ENCODE measurements at regions not wholly inside any gene's neighbourhood (a gene's known extent, or its start where the extent isn't known, plus 50 kb on each side); places are given as distances from the start of the nearest gene placed in this dataset.

GRCh38 chr15:68492855-68493254 is 60.9 kb upstream of the ITGA11 start:
- no peak for DNase-seq (ENCODE audit: low read depth, low spot score)

GRCh38 chr15:68493629-68494028 is 61.7 kb upstream of the ITGA11 start:
- DNase-seq (ENCODE audit: low read depth, low spot score) = no peak
- no peaks in the 10 kb centered on the region for H3K36me3 ChIP-seq (ENCODE audit: control insufficient read depth in 2 of 2, extremely low read depth in 1 of 2, insufficient read depth in 2 of 2, low read length in 2 of 2)
- H3K9me1 ChIP-seq (ENCODE audit: control insufficient read depth, extremely low read depth, insufficient read depth, low read length) = no peaks in the 10 kb centered on the region
- no peak for FAIRE-seq
- peaks cover 11% of the 10 kb centered on the region for H3K27me3 ChIP-seq (ENCODE audit: control insufficient read depth, extremely low read depth, insufficient read depth, low read length)
- dilution Hi-C loops (cut with MboI; ENCODE audit: extremely low pct_ligation_motif_present, low sequenced_read_pairs) = no loop called here
- no peak overlapping the region for H3K27ac ChIP-seq (ENCODE audit: control insufficient read depth, insufficient read depth, low read length)
- no peaks in the 10 kb centered on the region for H3K4me1 ChIP-seq (ENCODE audit: control insufficient read depth, extremely low read depth, insufficient read depth, low read length)
- TF ChIP-seq CTCF (optimal IDR thresholded peaks at IDR 0.05 in 1 of 3, IDR thresholded peaks at IDR 0.05 in 1 of 3, conservative IDR thresholded peaks at IDR 0.05 in 1 of 3; ENCODE audit: extremely low read depth in 1 of 3, insufficient read depth in 2 of 3, low read length in 3 of 3) (no peak), EZH2 (IDR thresholded peaks at IDR 0.05; ENCODE audit: low read length) (no peak)
- H3K9ac ChIP-seq (ENCODE audit: control insufficient read depth, extremely low read depth, insufficient read depth, low read length) = no peak overlapping the region
- H3K9me3 ChIP-seq (ENCODE audit: control insufficient read depth, low read depth, low read length) = no peaks in the 10 kb centered on the region
- no peak overlapping the region for H2AFZ ChIP-seq (ENCODE audit: control insufficient read depth, low read length)
- H3K79me2 ChIP-seq (ENCODE audit: control insufficient read depth, insufficient read depth, low read length) = no peaks in the 10 kb centered on the region
- H3K4me2 ChIP-seq (ENCODE audit: control insufficient read depth, extremely low read depth, insufficient read depth, low read depth, low read length) = no peak overlapping the region
- no peak overlapping the region for H3K4me3 ChIP-seq (ENCODE audit: control insufficient read depth in 2 of 3, extremely low read depth in 1 of 3, insufficient read depth in 2 of 3, low read depth in 1 of 3, low read length in 3 of 3)
- no peaks in the 10 kb centered on the region for H4K20me1 ChIP-seq (ENCODE audit: control insufficient read depth, extremely low read depth, insufficient read depth, low read length)

More at GRCh38 chr15:68492855-68493254, 60.9 kb upstream of the ITGA11 start:
- no peak for FAIRE-seq
- H3K4me3 ChIP-seq (ENCODE audit: control insufficient read depth in 2 of 3, extremely low read depth in 1 of 3, insufficient read depth in 2 of 3, low read depth in 1 of 3, low read length in 3 of 3) = no peak overlapping the region
- no peak for TF ChIP-seq EZH2 (IDR thresholded peaks at IDR 0.05; ENCODE audit: low read length)
- H3K9me1 ChIP-seq (ENCODE audit: control insufficient read depth, extremely low read depth, insufficient read depth, low read length) = no peaks in the 10 kb centered on the region
- dilution Hi-C loops (cut with MboI; ENCODE audit: extremely low pct_ligation_motif_present, low sequenced_read_pairs) = no loop called here
- no peaks in the 10 kb centered on the region for H3K9me3 ChIP-seq (ENCODE audit: control insufficient read depth, low read depth, low read length)
- no peak overlapping the region for H3K4me2 ChIP-seq (ENCODE audit: control insufficient read depth, extremely low read depth, insufficient read depth, low read depth, low read length)
- H3K36me3 ChIP-seq (ENCODE audit: control insufficient read depth in 2 of 2, extremely low read depth in 1 of 2, insufficient read depth in 2 of 2, low read length in 2 of 2) = no peaks in the 10 kb centered on the region
- H4K20me1 ChIP-seq (ENCODE audit: control insufficient read depth, extremely low read depth, insufficient read depth, low read length) = no peaks in the 10 kb centered on the region
- no peaks in the 10 kb centered on the region for H3K4me1 ChIP-seq (ENCODE audit: control insufficient read depth, extremely low read depth, insufficient read depth, low read length)
- no peak overlapping the region for H3K9ac ChIP-seq (ENCODE audit: control insufficient read depth, extremely low read depth, insufficient read depth, low read length)
- peaks cover 11% of the 10 kb centered on the region for H3K27me3 ChIP-seq (ENCODE audit: control insufficient read depth, extremely low read depth, insufficient read depth, low read length)
- no peak overlapping the region for H3K27ac ChIP-seq (ENCODE audit: control insufficient read depth, insufficient read depth, low read length)
- no peak overlapping the region for H2AFZ ChIP-seq (ENCODE audit: control insufficient read depth, low read length)
- no peaks in the 10 kb centered on the region for H3K79me2 ChIP-seq (ENCODE audit: control insufficient read depth, insufficient read depth, low read length)

GRCh38 chr15:68494573-68495110 is 62.7 kb upstream of the ITGA11 start:
- Histone ChIP-seq H3K27me3 (ENCODE audit: control insufficient read depth, extremely low read depth, insufficient read depth, low read length) (peaks cover 11% of the 10 kb centered on the region), H4K20me1 (ENCODE audit: control insufficient read depth, extremely low read depth, insufficient read depth, low read length) (no peaks in the 10 kb centered on the region), H2AFZ (ENCODE audit: control insufficient read depth, low read length) (no peak overlapping the region), H3K79me2 (ENCODE audit: control insufficient read depth, insufficient read depth, low read length) (no peaks in the 10 kb centered on the region), H3K4me1 (ENCODE audit: control insufficient read depth, extremely low read depth, insufficient read depth, low read length) (no peaks in the 10 kb centered on the region), H3K4me2 (ENCODE audit: control insufficient read depth, extremely low read depth, insufficient read depth, low read depth, low read length) (no peak overlapping the region), H3K36me3 (ENCODE audit: control insufficient read depth in 2 of 2, extremely low read depth in 1 of 2, insufficient read depth in 2 of 2, low read length in 2 of 2) (no peaks in the 10 kb centered on the region), H3K9me1 (ENCODE audit: control insufficient read depth, extremely low read depth, insufficient read depth, low read length) (no peaks in the 10 kb centered on the region), H3K27ac (ENCODE audit: control insufficient read depth, insufficient read depth, low read length) (no peak overlapping the region), H3K9ac (ENCODE audit: control insufficient read depth, extremely low read depth, insufficient read depth, low read length) (no peak overlapping the region), H3K9me3 (ENCODE audit: control insufficient read depth, low read depth, low read length) (no peaks in the 10 kb centered on the region), H3K4me3 (ENCODE audit: control insufficient read depth in 2 of 3, extremely low read depth in 1 of 3, insufficient read depth in 2 of 3, low read depth in 1 of 3, low read length in 3 of 3) (no peak overlapping the region)
- DNase-seq (ENCODE audit: low read depth, low spot score) (no peak), FAIRE-seq (no peak)
- TF ChIP-seq CTCF (optimal IDR thresholded peaks at IDR 0.05 in 1 of 3, IDR thresholded peaks at IDR 0.05 in 1 of 3, conservative IDR thresholded peaks at IDR 0.05 in 1 of 3; ENCODE audit: extremely low read depth in 1 of 3, insufficient read depth in 2 of 3, low read length in 3 of 3) (no peak), EZH2 (IDR thresholded peaks at IDR 0.05; ENCODE audit: low read length) (no peak)
- dilution Hi-C loops (cut with MboI; ENCODE audit: extremely low pct_ligation_motif_present, low sequenced_read_pairs) = no loop called here
